ENCODE measurements at regions not wholly inside any gene's neighbourhood (a gene's known extent, or its start where the extent isn't known, plus 50 kb on each side); places are given as distances from the start of the nearest gene placed in this dataset.

GRCh38 chr1:68324316-68324715, 92.0 kb upstream of the WLS start:
- ChIA-PET POLR2A (interaction anchor here (0.6 kb wide), 1 partner anchor 151 kb away, joined by 3 read pairs; no protein-coding TSS in a partner anchor), CTCF (ENCODE audit: low intra/inter-chr PET ratio) (no interaction called here)
- ATAC-seq (no peak), FAIRE-seq (no peak), DNase-seq (ENCODE audit: extremely low read depth in 1 of 4, low spot score in 3 of 4) (no peak)
- Histone ChIP-seq H3K4me1 (replicated peaks in 1 of 2; ENCODE audit: control insufficient read depth in 2 of 2, insufficient read depth in 2 of 2, low read length in 2 of 2) (no peaks in the 10 kb centered on the region), H3K4me2 (ENCODE audit: insufficient read depth, low read length) (no peak overlapping the region), H3K9me3 (replicated peaks; ENCODE audit: control insufficient read depth, insufficient read depth, low read depth, low read length) (no peaks in the 10 kb centered on the region), H3K27ac (ENCODE audit: extremely low read depth, low read depth, low read length) (no peak overlapping the region), H2AFZ (ENCODE audit: low read depth, low read length) (no peak overlapping the region), H3K9ac (ENCODE audit: insufficient read depth in 1 of 2, low read depth in 2 of 2, low read length in 2 of 2) (no peak overlapping the region), H3K27me3 (ENCODE audit: control insufficient read depth in 2 of 2, insufficient read depth in 2 of 2, low read length in 2 of 2) (peaks cover 0 to 4% of the 10 kb centered on the region in 2 experiments; a peak in 2 of 5 replicates), H3K9me1 (ENCODE audit: control insufficient read depth, insufficient read depth, low read length) (no peaks in the 10 kb centered on the region), H3K79me2 (ENCODE audit: control insufficient read depth, insufficient read depth, low read length) (no peaks in the 10 kb centered on the region), H4K20me1 (replicated peaks; ENCODE audit: control insufficient read depth, insufficient read depth, low read length) (no peaks in the 10 kb centered on the region), H3K4me3 (no peak overlapping the region), H3K36me3 (ENCODE audit: control insufficient read depth, insufficient read depth, low read length) (no peaks in the 10 kb centered on the region)
- BruUV-seq (replicated peaks), result no TSS peak
- TF ChIP-seq ILF3 (IDR thresholded peaks at IDR 0.05; ENCODE audit: borderline replicate concordance) (no peak), E2F1 (CRISPR knock-in tag; IDR thresholded peaks at IDR 0.05) (no peak), TFAP4 (CRISPR knock-in tag; IDR thresholded peaks at IDR 0.05; ENCODE audit: borderline replicate concordance) (no peak), ZSCAN32 (CRISPR knock-in tag; IDR thresholded peaks at IDR 0.05) (no peak), MCM7 (IDR thresholded peaks at IDR 0.05) (no peak), JUNB (CRISPR knock-in tag; conservative IDR thresholded peaks at IDR 0.05) (no peak), FOSL1 (tag; conservative IDR thresholded peaks at IDR 0.05) (no peak), ZBTB33 (CRISPR knock-in tag; IDR thresholded peaks at IDR 0.05) (no peak), ZBED1 (IDR thresholded peaks at IDR 0.05) (no peak), SIN3A (IDR thresholded peaks at IDR 0.05; ENCODE audit: borderline replicate concordance in 2 of 2, control insufficient read depth in 1 of 2, low read depth in 2 of 2, low read length in 2 of 2) (no peak)
- TF ChIP-seq, protein P1, sequence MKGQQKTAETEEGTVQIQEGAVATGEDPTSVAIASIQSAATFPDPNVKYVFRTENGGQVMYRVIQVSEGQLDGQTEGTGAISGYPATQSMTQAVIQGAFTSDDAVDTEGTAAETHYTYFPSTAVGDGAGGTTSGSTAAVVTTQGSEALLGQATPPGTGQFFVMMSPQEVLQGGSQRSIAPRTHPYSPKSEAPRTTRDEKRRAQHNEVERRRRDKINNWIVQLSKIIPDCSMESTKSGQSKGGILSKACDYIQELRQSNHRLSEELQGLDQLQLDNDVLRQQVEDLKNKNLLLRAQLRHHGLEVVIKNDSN (CRISPR knock-in tag; IDR thresholded peaks at IDR 0.05), result no peak
- WGBS (ENCODE audit: insufficient coverage, low coverage, missing lambda C conversion rate), result 0% methylated on average over 2 of the region's 2 CpGs
- in situ Hi-C loops (cut with MboI), result no loop called here
- intact Hi-C loops (cut with micrococcal nuclease), result loop anchor here (5.0 kb wide), 1 partner anchor 207 kb away; no protein-coding TSS in a partner anchor
